OCI-LY1 (cell line): ENCODE measurements at regions not wholly inside any gene's neighbourhood (a gene's known extent, or its start where the extent isn't known, plus 50 kb on each side); places are given as distances from the start of the nearest gene placed in this dataset.

Experiments
- H2AFZ ChIP-seq: fragments of 200-600 bp; sonication (generic), shearing (Covaris generic); 2 replicates; pipeline ENCODE4 v1.6.0; 2014; ENCODE audit warnings: antibody characterized with exemption, mild to moderate bottlenecking, low read length
- H3F3A ChIP-seq: fragments of 200-600 bp; sonication (generic), shearing (Covaris generic); 2 replicates; pipeline ENCODE4 v1.6.0; 2014; ENCODE audit warnings: mild to moderate bottlenecking, antibody characterized with exemption, low read length, moderate library complexity; ENCODE audit not compliant: insufficient read depth
- H3K27ac ChIP-seq: fragments of 200-600 bp; sonication (generic); 2 replicates; pipeline ENCODE4 v1.5.1; 2014; ENCODE audit warnings: low read length, mixed run types, mild to moderate bottlenecking, low read depth; ENCODE audit not compliant: poor library complexity, severe bottlenecking
- H3K27me3 ChIP-seq: fragments of 200-600 bp; sonication (generic); 2 replicates; pipeline ENCODE4 v1.6.0; 2014; ENCODE audit warnings: antibody characterized with exemption, mild to moderate bottlenecking, low read length, moderate library complexity; ENCODE audit not compliant: insufficient read depth
- H3K36me3 ChIP-seq: fragments of 200-600 bp; sonication (generic); 2 replicates; pipeline ENCODE4 v1.6.1; 2014; ENCODE audit warnings: mild to moderate bottlenecking, antibody characterized with exemption, low read length, moderate library complexity, mixed read lengths; ENCODE audit not compliant: insufficient read depth
- H3K4me1 ChIP-seq: fragments of 200-600 bp; sonication (generic); 2 replicates; pipeline ENCODE4 v1.5.1; 2014; ENCODE audit warnings: mild to moderate bottlenecking, low read length, moderate library complexity; ENCODE audit not compliant: insufficient read depth, severe bottlenecking
- H3K4me2 ChIP-seq: fragments of 200-600 bp; sonication (generic), shearing (Covaris generic); 2 replicates; pipeline ENCODE4 v1.6.1; 2014; ENCODE audit warnings: low read length
- H3K4me3 ChIP-seq: fragments of 200-600 bp; sonication (generic); 2 replicates; pipeline ENCODE4 v1.5.1; 2014; ENCODE audit warnings: low read length, low read depth, mild to moderate bottlenecking, mixed read lengths; ENCODE audit not compliant: poor library complexity, severe bottlenecking
- H3K79me2 ChIP-seq: fragments of 200-600 bp; shearing (Covaris generic); 2 replicates; pipeline ENCODE4 v1.6.1; 2016; ENCODE audit warnings: mixed run types, low read length, mixed read lengths; ENCODE audit not compliant: insufficient read depth
- H3K9ac ChIP-seq: fragments of 200-600 bp; sonication (generic), shearing (Covaris generic); 2 replicates; pipeline ENCODE4 v1.6.1; 2014; ENCODE audit warnings: mild to moderate bottlenecking, low read length, mixed read lengths
- H3K9me2 ChIP-seq: fragments of 200-600 bp; sonication (generic), shearing (Covaris generic); 2 replicates; pipeline ENCODE4 v1.6.1; 2014; ENCODE audit warnings: low read depth, mild to moderate bottlenecking, low read length, mixed read lengths
- H3K9me3 ChIP-seq: fragments of 200-600 bp; shearing (Covaris generic); 2 replicates; pipeline ENCODE4 v1.6.1; 2014; ENCODE audit warnings: low read length, mixed read lengths
- H4K20me1 ChIP-seq: fragments of 200-600 bp; sonication (generic), shearing (Covaris generic); 2 replicates; pipeline ENCODE4 v1.6.0; 2016; ENCODE audit warnings: mild to moderate bottlenecking, low read length; ENCODE audit not compliant: insufficient read depth
- CTCF ChIP-seq: fragments of 200-600 bp; sonication (generic), shearing (Covaris generic); IDR thresholded peaks from 2 replicates; pipeline ENCODE4 v1.5.1; 2017; ENCODE audit warnings: mild to moderate bottlenecking, antibody characterized with exemption, low read length, moderate library complexity, mixed read lengths
- EZH2 ChIP-seq: fragments of 200-600 bp; sonication (generic), shearing (Covaris generic); IDR thresholded peaks from 2 replicates; pipeline ENCODE4 v1.8.0; 2017; ENCODE audit warnings: borderline replicate concordance, mixed run types, mild to moderate bottlenecking, antibody characterized with exemption, low read length, moderate library complexity, mixed read lengths

DNA sequence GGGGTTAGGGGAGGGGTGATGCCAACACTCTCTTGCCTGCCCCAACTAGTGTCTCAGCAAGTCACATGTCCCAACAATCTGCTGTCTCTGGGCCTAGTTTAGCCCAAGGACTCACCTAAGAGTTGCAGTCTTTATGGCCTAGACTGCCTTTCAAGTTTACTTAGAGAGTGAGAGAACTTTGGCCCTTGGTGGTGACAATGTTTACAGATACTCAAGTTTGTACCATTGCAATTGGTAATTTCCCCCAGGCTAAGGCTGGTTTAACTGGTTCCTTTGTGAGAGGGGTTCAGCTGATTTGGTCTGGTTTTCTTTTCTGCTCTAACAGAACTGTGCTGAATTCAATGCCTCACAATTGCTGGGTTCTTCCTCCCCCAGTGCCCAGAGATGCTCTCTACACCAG lies 1279.9 kb upstream of the EYS start:
- Histone ChIP-seq H3K4me1 (no peaks in the 10 kb centered on the region), H3K79me2 (no peaks in the 10 kb centered on the region), H2AFZ (peak overlapping the region; percentile 55; the same call in 1 of the 2 replicates), H4K20me1 (no peaks in the 10 kb centered on the region), H3K9me3 (no peaks in the 10 kb centered on the region), H3K27ac (no peak overlapping the region), H3K9me2 (no peaks in the 10 kb centered on the region), H3K9ac (no peak overlapping the region), H3F3A (no peaks in the 10 kb centered on the region), H3K27me3 (no peaks in the 10 kb centered on the region), H3K36me3 (no peaks in the 10 kb centered on the region), H3K4me3 (no peak overlapping the region), H3K4me2 (no peak overlapping the region)
- TF ChIP-seq EZH2: no peak
- TF ChIP-seq CTCF: no peak

DNA sequence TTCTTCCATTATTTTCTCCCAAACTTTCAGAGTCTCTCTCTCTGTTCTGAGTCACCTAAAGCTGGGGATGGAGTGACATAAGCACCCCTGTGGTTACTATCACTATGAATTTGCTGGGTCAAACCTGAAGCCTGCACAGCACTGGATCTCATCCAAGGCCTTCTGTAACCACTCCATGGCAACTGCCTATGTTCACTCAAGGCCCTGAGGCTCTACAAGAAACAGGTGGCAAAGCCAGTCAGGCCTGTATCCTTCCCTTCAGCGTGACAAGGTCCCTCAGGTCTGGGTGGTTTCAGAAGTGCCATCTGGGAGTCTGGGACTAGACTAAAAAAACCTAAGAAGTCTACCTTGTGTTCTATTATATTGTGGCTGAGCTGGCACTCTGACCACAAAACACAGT lies 1278.8 kb upstream of the EYS start:
- H3K79me2 ChIP-seq: no peaks in the 10 kb centered on the region
- H3K27ac ChIP-seq: no peak overlapping the region
- H3K27me3 ChIP-seq: no peaks in the 10 kb centered on the region
- no peaks in the 10 kb centered on the region for H3K4me1 ChIP-seq
- H3K9me2 ChIP-seq: no peaks in the 10 kb centered on the region
- TF ChIP-seq CTCF: no peak
- TF ChIP-seq EZH2: no peak
- no peak overlapping the region for H3K4me3 ChIP-seq
- H2AFZ ChIP-seq: no peak overlapping the region
- no peaks in the 10 kb centered on the region for H4K20me1 ChIP-seq
- H3F3A ChIP-seq: no peaks in the 10 kb centered on the region
- no peaks in the 10 kb centered on the region for H3K36me3 ChIP-seq
- no peak overlapping the region for H3K9ac ChIP-seq
- H3K4me2 ChIP-seq: no peak overlapping the region
- H3K9me3 ChIP-seq: no peaks in the 10 kb centered on the region

GRCh38 chr6:66970373-66970772 lies 1263.3 kb upstream of the EYS start:
- no peak overlapping the region for H3K4me3 ChIP-seq
- no peaks in the 10 kb centered on the region for H3K9me3 ChIP-seq
- no peaks in the 10 kb centered on the region for H3K36me3 ChIP-seq
- no peaks in the 10 kb centered on the region for H3K79me2 ChIP-seq
- H3F3A ChIP-seq: no peaks in the 10 kb centered on the region
- H3K27ac ChIP-seq: no peak overlapping the region
- no peak overlapping the region for H3K4me2 ChIP-seq
- H3K27me3 ChIP-seq: no peaks in the 10 kb centered on the region
- H4K20me1 ChIP-seq: no peaks in the 10 kb centered on the region
- H3K4me1 ChIP-seq: no peaks in the 10 kb centered on the region
- H3K9me2 ChIP-seq: no peaks in the 10 kb centered on the region
- no peak for TF ChIP-seq EZH2
- no peak for TF ChIP-seq CTCF
- H2AFZ ChIP-seq: no peak overlapping the region
- no peak overlapping the region for H3K9ac ChIP-seq
